ENCODE measurements at regions not wholly inside any gene's neighbourhood (a gene's known extent, or its start where the extent isn't known, plus 50 kb on each side); places are given as distances from the start of the nearest gene placed in this dataset.

DNA sequence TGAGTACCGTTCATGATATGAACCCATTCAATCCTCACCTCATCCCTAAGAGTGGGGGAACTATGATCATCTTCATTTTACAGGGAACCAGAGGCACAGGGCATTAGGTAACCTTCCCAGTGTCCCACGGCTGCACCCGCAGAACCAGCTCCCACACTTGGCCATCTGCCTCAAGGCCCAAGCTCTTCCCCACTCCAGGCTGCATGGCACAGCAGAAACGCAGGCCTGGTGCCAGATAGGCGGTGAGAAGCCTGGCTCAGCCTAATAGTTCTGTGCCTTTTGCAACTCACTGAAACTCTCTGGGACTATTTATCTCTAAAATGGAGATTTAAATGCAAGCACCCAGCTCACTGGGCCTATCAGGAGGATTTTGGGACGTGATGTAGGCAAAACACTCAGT is 90.8 kb upstream of the ZNF618 start:
- no peak for DNase-seq (ENCODE audit: low read depth)
- H3K4me3 ChIP-seq (ENCODE audit: low read depth, low read length) = no peak overlapping the region
- TF ChIP-seq, protein P1, sequence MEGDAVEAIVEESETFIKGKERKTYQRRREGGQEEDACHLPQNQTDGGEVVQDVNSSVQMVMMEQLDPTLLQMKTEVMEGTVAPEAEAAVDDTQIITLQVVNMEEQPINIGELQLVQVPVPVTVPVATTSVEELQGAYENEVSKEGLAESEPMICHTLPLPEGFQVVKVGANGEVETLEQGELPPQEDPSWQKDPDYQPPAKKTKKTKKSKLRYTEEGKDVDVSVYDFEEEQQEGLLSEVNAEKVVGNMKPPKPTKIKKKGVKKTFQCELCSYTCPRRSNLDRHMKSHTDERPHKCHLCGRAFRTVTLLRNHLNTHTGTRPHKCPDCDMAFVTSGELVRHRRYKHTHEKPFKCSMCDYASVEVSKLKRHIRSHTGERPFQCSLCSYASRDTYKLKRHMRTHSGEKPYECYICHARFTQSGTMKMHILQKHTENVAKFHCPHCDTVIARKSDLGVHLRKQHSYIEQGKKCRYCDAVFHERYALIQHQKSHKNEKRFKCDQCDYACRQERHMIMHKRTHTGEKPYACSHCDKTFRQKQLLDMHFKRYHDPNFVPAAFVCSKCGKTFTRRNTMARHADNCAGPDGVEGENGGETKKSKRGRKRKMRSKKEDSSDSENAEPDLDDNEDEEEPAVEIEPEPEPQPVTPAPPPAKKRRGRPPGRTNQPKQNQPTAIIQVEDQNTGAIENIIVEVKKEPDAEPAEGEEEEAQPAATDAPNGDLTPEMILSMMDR (conservative IDR thresholded peaks at IDR 0.05; ENCODE audit: low read depth, low read length) = no peak

- DNase-seq (ENCODE audit: low read depth) = no peak
Measured at GRCh38 chr9:113786071-113786470, 90.0 kb upstream of the ZNF618 start.

DNA sequence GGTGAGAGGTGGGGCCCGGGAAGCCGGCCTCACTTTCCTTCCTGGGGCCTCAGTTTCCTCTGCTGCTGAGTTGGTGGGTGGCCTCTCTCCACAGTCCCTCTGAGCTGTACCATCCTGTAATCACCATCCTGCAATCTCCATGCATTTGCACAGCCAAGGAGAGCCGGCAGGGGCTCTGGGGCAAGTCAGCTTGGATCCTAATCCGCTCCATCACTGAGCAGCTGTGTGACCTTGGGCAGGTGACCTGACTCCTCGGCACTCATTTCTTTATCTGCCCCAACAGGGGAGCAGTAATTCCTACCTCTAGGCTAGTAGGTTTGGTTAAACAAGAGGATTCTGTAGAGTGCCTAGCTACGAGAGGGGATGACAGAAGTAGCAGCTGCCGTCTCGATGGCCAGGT is 88.2 kb upstream of the ZNF618 start:
- H3K4me3 ChIP-seq (ENCODE audit: low read depth, low read length) = no peak overlapping the region
- DNase-seq (ENCODE audit: low read depth) = no peak
- TF ChIP-seq, protein P1 (conservative IDR thresholded peaks at IDR 0.05; ENCODE audit: low read depth, low read length) = no peak

More at GRCh38 chr9:113786071-113786470, 90.0 kb upstream of the ZNF618 start:
- H3K4me3 ChIP-seq (ENCODE audit: low read depth, low read length) = no peak overlapping the region
- TF ChIP-seq, protein P1 (conservative IDR thresholded peaks at IDR 0.05; ENCODE audit: low read depth, low read length) = no peak

DNA sequence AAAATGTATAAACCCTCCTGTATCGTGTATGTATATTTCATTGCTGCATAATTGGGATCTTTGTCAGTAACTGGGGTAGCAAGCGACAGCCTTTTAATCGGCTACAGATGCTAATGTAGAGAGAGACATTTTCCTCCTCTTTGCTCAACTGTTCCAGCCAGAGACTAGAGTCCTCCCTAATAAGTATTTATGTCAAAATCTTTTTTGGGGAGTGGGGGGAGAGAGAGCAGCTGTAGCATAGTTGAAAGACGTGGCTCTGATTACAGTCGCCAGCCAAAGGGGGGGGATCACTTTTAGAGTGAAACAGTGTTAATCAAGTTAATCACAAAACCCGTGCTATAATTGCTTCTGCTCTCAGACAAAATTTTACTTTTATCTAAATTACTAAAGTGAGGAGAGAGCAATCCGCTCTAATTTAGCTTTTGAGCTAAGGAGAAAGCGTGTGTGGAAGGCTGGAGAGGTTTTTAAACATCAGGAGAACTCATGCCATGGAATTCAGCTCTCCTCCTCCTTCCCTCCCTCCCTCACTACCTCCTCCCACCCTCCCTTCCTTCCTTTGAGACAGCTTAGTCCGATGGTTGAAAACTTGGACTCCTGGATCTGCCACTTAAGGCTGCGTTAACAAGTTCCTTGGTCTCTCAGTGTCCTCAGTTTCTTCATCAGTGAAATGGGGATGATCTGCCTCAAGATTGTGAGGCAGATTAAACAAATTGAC is 87.3 kb upstream of the ZNF618 start:
- H3K4me3 ChIP-seq (ENCODE audit: low read depth, low read length) = no peak overlapping the region
- TF ChIP-seq, protein P1 (conservative IDR thresholded peaks at IDR 0.05; ENCODE audit: low read depth, low read length) = no peak
- no peak for DNase-seq (ENCODE audit: low read depth)

DNA sequence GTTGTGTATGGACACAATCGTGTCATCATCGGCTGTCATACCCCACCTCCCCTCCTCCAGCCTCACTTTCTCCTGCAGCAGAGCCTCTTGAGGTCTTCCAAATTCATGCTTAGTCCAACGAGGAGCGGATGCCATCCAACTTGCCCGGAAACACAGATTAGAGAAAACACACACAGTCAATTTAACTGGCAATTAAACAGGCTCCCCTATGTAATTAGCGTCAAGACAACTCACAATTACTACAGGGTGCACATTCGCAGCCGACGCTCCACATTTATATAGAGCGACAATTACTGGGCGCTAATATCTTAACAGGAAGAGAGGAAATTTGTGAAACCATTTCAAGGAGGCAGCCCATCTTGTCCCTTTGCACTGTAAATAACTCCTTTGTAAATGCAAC is 86.0 kb upstream of the ZNF618 start:
- no peak overlapping the region for H3K4me3 ChIP-seq (ENCODE audit: low read depth, low read length)
- TF ChIP-seq, protein P1 (conservative IDR thresholded peaks at IDR 0.05; ENCODE audit: low read depth, low read length) = no peak
- no peak for DNase-seq (ENCODE audit: low read depth)

DNA sequence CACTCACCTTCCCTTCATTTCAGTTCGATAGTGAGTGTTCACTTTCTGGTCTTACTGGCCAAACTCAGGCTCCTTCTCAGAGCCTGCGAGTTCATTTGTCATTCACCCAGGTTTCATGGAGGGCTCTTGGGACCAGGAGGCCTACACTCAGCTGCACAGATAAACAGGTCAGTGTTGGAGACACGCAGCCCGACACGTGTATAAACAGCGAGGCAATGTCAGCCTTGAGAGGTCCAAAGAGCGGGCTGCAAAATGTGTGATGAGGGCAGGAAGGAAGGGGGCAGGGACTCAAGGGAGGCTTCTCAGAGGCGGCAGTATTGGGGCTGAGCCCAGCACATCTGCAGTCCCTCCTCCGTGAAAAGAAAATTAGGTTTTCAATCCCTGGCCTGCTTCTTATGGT is 82.6 kb upstream of the ZNF618 start:
- no peak overlapping the region for H3K4me3 ChIP-seq (ENCODE audit: low read depth, low read length)
- DNase-seq (ENCODE audit: low read depth) = no peak
- TF ChIP-seq, protein P1 (conservative IDR thresholded peaks at IDR 0.05; ENCODE audit: low read depth, low read length) = no peak

DNA sequence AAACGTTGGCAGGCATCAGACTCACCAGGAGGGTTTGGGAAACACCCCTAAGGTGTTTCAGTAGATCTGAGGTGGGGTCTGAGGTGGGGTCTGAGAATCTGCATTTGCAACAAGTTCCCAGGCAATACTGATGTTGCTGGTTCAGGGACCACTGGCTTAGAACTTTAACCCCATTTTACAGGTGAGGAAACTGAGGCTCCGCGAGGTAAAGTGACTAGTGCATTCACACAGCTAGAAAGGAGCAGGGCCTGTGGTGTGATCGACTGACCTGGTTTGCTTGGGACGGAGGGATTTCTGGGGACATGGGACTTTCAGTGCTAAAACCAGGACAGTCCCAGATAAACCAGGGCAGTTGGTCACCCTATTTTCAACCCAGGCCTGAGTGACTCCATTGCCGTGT is 81.4 kb upstream of the ZNF618 start:
- TF ChIP-seq, protein P1 (conservative IDR thresholded peaks at IDR 0.05; ENCODE audit: low read depth, low read length) = no peak
- no peak for DNase-seq (ENCODE audit: low read depth)
- no peak overlapping the region for H3K4me3 ChIP-seq (ENCODE audit: low read depth, low read length)

Measured in choroid plexus epithelial cell (primary cell).